ENCODE measurements at regions not wholly inside any gene's neighbourhood (a gene's known extent, or its start where the extent isn't known, plus 50 kb on each side); places are given as distances from the start of the nearest gene placed in this dataset.

DNA sequence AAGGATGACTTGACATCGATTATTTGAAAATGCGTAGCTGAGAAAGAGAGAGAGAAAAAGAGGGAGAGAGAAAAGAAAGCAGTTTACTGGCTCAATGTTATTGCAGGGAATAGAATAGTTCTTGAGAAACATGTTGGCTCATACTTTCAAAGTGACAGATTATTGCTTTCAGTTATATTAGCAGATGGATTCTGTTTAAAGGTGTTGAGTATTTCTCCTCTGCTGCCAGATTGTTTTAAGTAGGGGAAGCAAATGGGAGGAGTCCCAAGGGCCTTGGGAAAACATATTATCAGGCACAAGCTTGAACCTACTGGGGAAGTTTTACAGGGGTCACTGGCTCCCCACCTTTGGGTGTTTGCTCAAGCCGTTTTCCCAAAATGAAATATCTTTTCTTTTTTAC is 203.8 kb upstream of the SRRM4 start:
- Histone ChIP-seq H3K27ac (no peak overlapping the region), H3K4me3 (replicated peaks in 1 of 3) (no peak overlapping the region), H3K9me3 (no peaks in the 10 kb centered on the region), H3K4me1 (no peaks in the 10 kb centered on the region), H3K36me3 (no peaks in the 10 kb centered on the region), H3K27me3 (no peaks in the 10 kb centered on the region)
- intact Hi-C loops (cut with DNase I): no loop called here
- WGBS, 2 donors: 82 to 88% methylated on average over 3 of the region's 3 CpGs
- TF ChIP-seq POLR2A (IDR thresholded peaks at IDR 0.05): no peak
- no peak for DNase-seq

- no peaks in the 10 kb centered on the region for H3K36me3 ChIP-seq
- intact Hi-C loops (cut with DNase I): no loop called here
- no peak overlapping the region for H3K27ac ChIP-seq
- TF ChIP-seq, protein P1, sequence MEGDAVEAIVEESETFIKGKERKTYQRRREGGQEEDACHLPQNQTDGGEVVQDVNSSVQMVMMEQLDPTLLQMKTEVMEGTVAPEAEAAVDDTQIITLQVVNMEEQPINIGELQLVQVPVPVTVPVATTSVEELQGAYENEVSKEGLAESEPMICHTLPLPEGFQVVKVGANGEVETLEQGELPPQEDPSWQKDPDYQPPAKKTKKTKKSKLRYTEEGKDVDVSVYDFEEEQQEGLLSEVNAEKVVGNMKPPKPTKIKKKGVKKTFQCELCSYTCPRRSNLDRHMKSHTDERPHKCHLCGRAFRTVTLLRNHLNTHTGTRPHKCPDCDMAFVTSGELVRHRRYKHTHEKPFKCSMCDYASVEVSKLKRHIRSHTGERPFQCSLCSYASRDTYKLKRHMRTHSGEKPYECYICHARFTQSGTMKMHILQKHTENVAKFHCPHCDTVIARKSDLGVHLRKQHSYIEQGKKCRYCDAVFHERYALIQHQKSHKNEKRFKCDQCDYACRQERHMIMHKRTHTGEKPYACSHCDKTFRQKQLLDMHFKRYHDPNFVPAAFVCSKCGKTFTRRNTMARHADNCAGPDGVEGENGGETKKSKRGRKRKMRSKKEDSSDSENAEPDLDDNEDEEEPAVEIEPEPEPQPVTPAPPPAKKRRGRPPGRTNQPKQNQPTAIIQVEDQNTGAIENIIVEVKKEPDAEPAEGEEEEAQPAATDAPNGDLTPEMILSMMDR (IDR thresholded peaks at IDR 0.05): no peak
- no peak for TF ChIP-seq POLR2A (IDR thresholded peaks at IDR 0.05)
- no peaks in the 10 kb centered on the region for H3K27me3 ChIP-seq
- 65 to 83% methylated on average over 2 of the region's 2 CpGs for WGBS, 2 donors
- no peak overlapping the region for H3K4me3 ChIP-seq (replicated peaks in 1 of 3)
- DNase-seq: no peak
- H3K9me3 ChIP-seq: no peaks in the 10 kb centered on the region
- no peaks in the 10 kb centered on the region for H3K4me1 ChIP-seq
Measured at GRCh38 chr12:118778077-118778476, 203.3 kb upstream of the SRRM4 start.

GRCh38 chr12:118780939-118781338 is 200.4 kb upstream of the SRRM4 start:
- 55 to 58% methylated on average over 6 to 7 of the region's 7 CpGs for WGBS, 2 donors
- no peak for DNase-seq
- H3K36me3 ChIP-seq: no peaks in the 10 kb centered on the region
- H3K27me3 ChIP-seq: no peaks in the 10 kb centered on the region
- H3K27ac ChIP-seq: no peak overlapping the region
- H3K4me1 ChIP-seq: no peaks in the 10 kb centered on the region
- no peak overlapping the region for H3K4me3 ChIP-seq (replicated peaks in 1 of 3)
- TF ChIP-seq POLR2A (IDR thresholded peaks at IDR 0.05): no peak
- TF ChIP-seq, protein P1 (IDR thresholded peaks at IDR 0.05): no peak
- H3K9me3 ChIP-seq: no peaks in the 10 kb centered on the region
- intact Hi-C loops (cut with DNase I): no loop called here

GRCh38 chr12:118781692-118782091 is 199.6 kb upstream of the SRRM4 start:
- Histone ChIP-seq H3K27ac (no peak overlapping the region), H3K27me3 (no peaks in the 10 kb centered on the region), H3K9me3 (no peaks in the 10 kb centered on the region), H3K36me3 (no peaks in the 10 kb centered on the region), H3K4me3 (replicated peaks in 1 of 3) (no peak overlapping the region), H3K4me1 (no peaks in the 10 kb centered on the region)
- DNase-seq: no peak
- intact Hi-C loops (cut with DNase I): no loop called here
- TF ChIP-seq, protein P1 (IDR thresholded peaks at IDR 0.05): no peak
- no peak for TF ChIP-seq POLR2A (IDR thresholded peaks at IDR 0.05)
- WGBS, 2 donors: 66 to 73% methylated on average over 3 of the region's 3 CpGs

GRCh38 chr12:118783703-118784102 is 197.6 kb upstream of the SRRM4 start:
- TF ChIP-seq POLR2A (IDR thresholded peaks at IDR 0.05): no peak
- TF ChIP-seq, protein P1 (IDR thresholded peaks at IDR 0.05): no peak
- intact Hi-C loops (cut with DNase I): no loop called here
- no peaks in the 10 kb centered on the region for H3K36me3 ChIP-seq
- DNase-seq: no peak
- no peaks in the 10 kb centered on the region for H3K9me3 ChIP-seq
- H3K27me3 ChIP-seq: no peaks in the 10 kb centered on the region
- WGBS, 2 donors: 92 to 97% methylated on average over 2 of the region's 2 CpGs
- H3K4me3 ChIP-seq (replicated peaks in 1 of 3): no peak overlapping the region
- H3K27ac ChIP-seq: no peak overlapping the region
- no peaks in the 10 kb centered on the region for H3K4me1 ChIP-seq

GRCh38 chr12:118790578-118790977 is 190.8 kb upstream of the SRRM4 start:
- H3K4me3 ChIP-seq (replicated peaks in 1 of 3): no peak overlapping the region
- no peaks in the 10 kb centered on the region for H3K27me3 ChIP-seq
- H3K27ac ChIP-seq: no peak overlapping the region
- DNase-seq: no peak
- H3K4me1 ChIP-seq: no peaks in the 10 kb centered on the region
- H3K36me3 ChIP-seq: no peaks in the 10 kb centered on the region
- 71 to 92% methylated on average over 1 of the region's 1 CpG for WGBS, 2 donors
- intact Hi-C loops (cut with DNase I): no loop called here
- TF ChIP-seq, protein P1 (IDR thresholded peaks at IDR 0.05): no peak
- TF ChIP-seq POLR2A (IDR thresholded peaks at IDR 0.05): no peak
- H3K9me3 ChIP-seq: no peaks in the 10 kb centered on the region

Measured in thyroid gland (tissue), 4 donors.